ENCODE measurements at regions not wholly inside any gene's neighbourhood (a gene's known extent, or its start where the extent isn't known, plus 50 kb on each side); places are given as distances from the start of the nearest gene placed in this dataset.

DNA sequence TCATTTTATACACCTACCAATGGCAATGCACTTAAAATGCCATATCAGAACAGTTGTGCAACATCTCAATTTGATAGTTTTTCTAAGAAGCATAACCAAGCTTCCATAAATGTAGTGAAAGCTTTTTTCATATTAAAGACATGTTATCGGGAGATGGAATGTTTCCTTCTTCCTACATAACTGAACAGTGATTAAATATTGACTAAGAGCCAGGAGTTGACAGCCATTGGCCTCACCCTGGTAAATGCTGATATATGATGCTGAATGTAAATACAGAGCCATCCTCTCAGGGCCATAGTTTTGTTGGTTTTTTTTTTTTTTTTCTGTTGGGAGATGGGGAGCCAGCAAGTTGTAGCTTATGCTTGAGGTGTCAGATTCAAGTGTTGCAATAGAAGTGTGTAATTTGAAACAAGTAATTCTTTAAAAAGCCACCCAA lies 203.3 kb upstream of the IL12A start:
- H3K4me3 ChIP-seq (ENCODE audit: low read length), result no peak overlapping the region
- ATAC-seq (no peak), DNase-seq (no peak)
- no peaks in the 10 kb centered on the region for H3K36me3 ChIP-seq (ENCODE audit: control insufficient read depth in 2 of 3, insufficient read depth in 3 of 3, low read length in 3 of 3)
- intact Hi-C loops (cut with micrococcal nuclease), result no loop called here
- Mint-ChIP-seq H3K27me3 (peaks cover 9 to 18% (median 10%) of the 10 kb centered on the region in 5 donors), H3K4me3 (no peak overlapping the region), H3K9me3 (no peaks in the 10 kb centered on the region), H3K27ac (no peak overlapping the region), H3K36me3 (no peaks in the 10 kb centered on the region), H3K4me1 (no peaks in the 10 kb centered on the region)
- ChIA-PET CTCF (no interaction called here), POLR2A (no interaction called here)
- no peaks in the 10 kb centered on the region for H3K27me3 ChIP-seq (ENCODE audit: control insufficient read depth in 2 of 2, insufficient read depth in 2 of 2, low read length in 2 of 2)
- no peak overlapping the region for H3K27ac ChIP-seq (ENCODE audit: low read depth, low read length)
- no peaks in the 10 kb centered on the region for H3K4me1 ChIP-seq (ENCODE audit: control insufficient read depth in 2 of 2, insufficient read depth in 2 of 2, low read length in 2 of 2)
- H3K9me3 ChIP-seq (ENCODE audit: control insufficient read depth in 2 of 3, low read length in 3 of 3), result no peaks in the 10 kb centered on the region

DNA sequence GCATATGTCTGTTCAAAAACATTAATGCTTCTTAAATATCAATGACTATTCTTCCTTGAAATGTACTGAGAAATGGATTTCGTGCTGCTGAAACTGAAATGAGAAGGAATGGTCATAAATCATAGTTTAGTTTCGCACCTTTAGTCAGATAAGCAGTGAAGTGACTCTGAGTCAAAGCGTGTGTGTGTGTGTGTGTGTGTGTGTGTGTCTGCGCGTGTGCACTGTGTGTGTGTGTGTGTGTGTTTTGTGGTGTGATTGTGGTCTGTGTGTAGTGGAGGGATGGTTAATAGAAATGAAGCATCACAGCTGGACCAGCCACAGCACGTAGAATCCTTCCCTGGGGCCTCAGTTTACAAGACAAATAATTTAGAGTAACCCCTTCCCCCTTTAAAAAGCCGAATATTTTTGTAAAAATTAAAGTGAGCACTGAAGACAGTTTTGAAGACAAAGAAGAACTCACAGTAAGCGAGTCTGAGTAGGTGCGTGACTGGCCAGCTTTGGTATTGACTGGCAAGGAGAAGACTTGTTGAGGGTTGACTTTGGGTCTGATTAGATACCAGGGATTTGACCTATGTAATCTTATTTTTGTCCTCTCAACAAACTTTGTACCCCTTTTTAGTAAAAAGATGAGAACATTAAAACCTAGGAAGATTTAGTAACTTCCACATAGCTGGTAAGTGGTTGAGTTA lies 202.0 kb upstream of the IL12A start:
- CTCF ChIA-PET, result no interaction called here
- no peak overlapping the region for H3K27ac Mint-ChIP-seq
- Histone ChIP-seq H3K4me1 (ENCODE audit: control insufficient read depth in 2 of 2, insufficient read depth in 2 of 2, low read length in 2 of 2) (no peaks in the 10 kb centered on the region), H3K9me3 (ENCODE audit: control insufficient read depth in 2 of 3, low read length in 3 of 3) (no peaks in the 10 kb centered on the region), H3K27me3 (ENCODE audit: control insufficient read depth in 2 of 2, insufficient read depth in 2 of 2, low read length in 2 of 2) (no peaks in the 10 kb centered on the region), H3K27ac (ENCODE audit: low read depth, low read length) (no peak overlapping the region), H3K4me3 (ENCODE audit: low read length) (no peak overlapping the region), H3K36me3 (ENCODE audit: control insufficient read depth in 2 of 3, insufficient read depth in 3 of 3, low read length in 3 of 3) (no peaks in the 10 kb centered on the region)
- no peaks in the 10 kb centered on the region for H3K4me1 Mint-ChIP-seq
- POLR2A ChIA-PET, result no interaction called here
- no peak overlapping the region for H3K4me3 Mint-ChIP-seq
- H3K9me3 Mint-ChIP-seq, result no peaks in the 10 kb centered on the region
- peaks cover 9 to 17% (median 14%) of the 10 kb centered on the region in 5 donors for H3K27me3 Mint-ChIP-seq
- intact Hi-C loops (cut with micrococcal nuclease), result no loop called here
- DNase-seq (no peak), ATAC-seq (no peak)
- H3K36me3 Mint-ChIP-seq, result no peaks in the 10 kb centered on the region

DNA sequence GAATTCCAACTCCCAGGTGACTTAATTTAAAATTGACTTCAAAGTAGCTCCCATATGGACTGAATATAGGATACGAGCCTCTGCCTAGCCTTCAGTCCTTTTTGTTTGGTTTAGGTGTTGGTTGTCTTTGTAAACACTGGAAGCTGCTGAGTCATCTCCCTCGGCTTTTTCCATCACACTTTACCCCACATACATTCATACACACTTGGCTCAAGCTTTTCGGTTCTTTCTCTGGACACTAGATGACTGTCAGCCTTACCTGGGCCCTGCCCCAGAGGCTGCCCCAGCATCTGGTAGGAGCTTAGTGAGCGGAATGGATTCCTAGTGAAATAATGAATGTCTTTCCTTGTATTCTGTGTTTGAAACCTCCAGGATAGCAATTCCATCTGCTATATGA lies 201.5 kb upstream of the IL12A start:
- Mint-ChIP-seq H3K27ac (no peak overlapping the region), H3K9me3 (no peaks in the 10 kb centered on the region), H3K4me1 (no peaks in the 10 kb centered on the region), H3K36me3 (no peaks in the 10 kb centered on the region), H3K27me3 (peaks cover 9 to 17% (median 11%) of the 10 kb centered on the region in 5 donors), H3K4me3 (no peak overlapping the region)
- intact Hi-C loops (cut with micrococcal nuclease), result no loop called here
- ChIA-PET CTCF (no interaction called here), POLR2A (no interaction called here)
- H3K36me3 ChIP-seq (ENCODE audit: control insufficient read depth in 2 of 3, insufficient read depth in 3 of 3, low read length in 3 of 3), result no peaks in the 10 kb centered on the region
- H3K9me3 ChIP-seq (ENCODE audit: control insufficient read depth in 2 of 3, low read length in 3 of 3), result no peaks in the 10 kb centered on the region
- no peak overlapping the region for H3K4me3 ChIP-seq (ENCODE audit: low read length)
- ATAC-seq, result no peak
- H3K27me3 ChIP-seq (ENCODE audit: control insufficient read depth in 2 of 2, insufficient read depth in 2 of 2, low read length in 2 of 2), result no peaks in the 10 kb centered on the region
- no peak for DNase-seq
- H3K4me1 ChIP-seq (ENCODE audit: control insufficient read depth in 2 of 2, insufficient read depth in 2 of 2, low read length in 2 of 2), result no peaks in the 10 kb centered on the region
- H3K27ac ChIP-seq (ENCODE audit: low read depth, low read length), result no peak overlapping the region

DNA sequence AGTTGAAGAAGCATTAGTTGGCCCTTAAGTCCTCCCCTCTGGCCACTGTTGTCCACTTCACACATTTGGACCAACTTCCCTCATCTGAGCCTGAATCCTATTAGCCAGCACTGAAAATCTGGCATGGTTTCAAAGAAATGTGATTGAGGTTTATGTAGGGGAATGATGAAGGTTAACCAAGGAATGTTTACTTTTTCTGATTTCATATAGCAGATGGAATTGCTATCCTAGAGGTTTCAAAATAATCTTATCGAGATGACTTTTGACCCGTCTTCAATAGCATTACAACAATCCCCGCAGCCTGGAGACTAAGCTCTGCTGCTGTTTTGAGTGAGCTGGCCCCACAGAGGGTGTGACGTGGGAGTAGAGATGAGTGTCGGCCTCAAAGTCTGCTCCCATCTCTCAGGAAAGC lies 200.8 kb upstream of the IL12A start:
- no peaks in the 10 kb centered on the region for H3K4me1 ChIP-seq (ENCODE audit: control insufficient read depth in 2 of 2, insufficient read depth in 2 of 2, low read length in 2 of 2)
- no peaks in the 10 kb centered on the region for H3K4me1 Mint-ChIP-seq
- H3K27ac ChIP-seq (ENCODE audit: low read depth, low read length), result no peak overlapping the region
- peaks cover 9 to 19% (median 11%) of the 10 kb centered on the region in 5 donors for H3K27me3 Mint-ChIP-seq
- H3K36me3 ChIP-seq (ENCODE audit: control insufficient read depth in 2 of 3, insufficient read depth in 3 of 3, low read length in 3 of 3), result no peaks in the 10 kb centered on the region
- no peaks in the 10 kb centered on the region for H3K9me3 ChIP-seq (ENCODE audit: control insufficient read depth in 2 of 3, low read length in 3 of 3)
- DNase-seq, result no peak
- no peak overlapping the region for H3K4me3 ChIP-seq (ENCODE audit: low read length)
- no peak for ATAC-seq
- H3K27me3 ChIP-seq (ENCODE audit: control insufficient read depth in 2 of 2, insufficient read depth in 2 of 2, low read length in 2 of 2), result no peaks in the 10 kb centered on the region
- no peak overlapping the region for H3K27ac Mint-ChIP-seq
- POLR2A ChIA-PET, result no interaction called here
- H3K9me3 Mint-ChIP-seq, result no peaks in the 10 kb centered on the region
- H3K4me3 Mint-ChIP-seq, result no peak overlapping the region
- intact Hi-C loops (cut with micrococcal nuclease), result no loop called here
- CTCF ChIA-PET, result interaction anchor here (0.6 kb wide), 1 partner anchor 856 kb away, joined by 3 read pairs; no protein-coding TSS in a partner anchor
- no peaks in the 10 kb centered on the region for H3K36me3 Mint-ChIP-seq

DNA sequence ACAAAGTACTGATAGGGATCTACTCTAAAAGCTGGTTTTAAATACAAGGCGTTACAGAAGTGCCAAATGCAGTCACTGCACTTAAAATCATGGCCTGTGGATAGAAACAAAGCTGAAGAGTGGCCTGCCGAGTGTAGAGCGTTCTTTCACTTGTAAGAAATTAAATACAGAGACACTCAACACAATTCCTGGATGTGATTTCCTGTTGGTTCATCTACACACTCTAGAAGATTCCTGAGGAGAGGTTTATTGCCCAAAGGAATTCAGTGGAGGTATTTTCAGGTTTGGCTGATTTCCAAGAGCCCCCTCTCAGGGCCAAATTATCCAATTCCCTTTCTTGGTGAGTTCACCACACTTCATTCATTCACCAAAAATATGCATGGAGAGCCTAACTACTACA lies 200.3 kb upstream of the IL12A start:
- POLR2A ChIA-PET, result no interaction called here
- Mint-ChIP-seq H3K4me3 (no peak overlapping the region), H3K27me3 (peaks cover 9 to 24% (median 11%) of the 10 kb centered on the region in 5 donors)

DNA sequence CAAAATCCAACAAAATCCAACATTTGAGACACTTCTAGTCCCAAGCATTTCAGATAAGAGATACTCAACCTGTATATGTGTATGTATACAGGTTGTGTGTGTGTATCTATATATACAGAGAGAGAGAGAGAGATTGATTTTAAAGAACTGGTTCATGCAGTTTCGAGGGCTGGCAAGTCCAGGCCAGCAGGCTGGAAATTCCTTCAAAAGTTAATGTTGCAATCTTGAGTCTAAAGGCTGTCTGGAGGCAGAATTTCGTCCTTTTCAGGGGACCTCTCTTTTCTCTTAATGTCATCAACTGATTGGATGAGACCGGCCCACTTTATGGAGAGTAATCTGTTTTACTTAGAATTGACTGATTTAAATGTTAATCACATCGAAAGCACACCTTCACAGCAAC lies 199.6 kb upstream of the IL12A start:
- ChIA-PET POLR2A (no interaction called here), CTCF (no interaction called here)
- DNase-seq (no peak), ATAC-seq (no peak)
- no peak overlapping the region for H3K4me3 ChIP-seq (ENCODE audit: low read length)
- Mint-ChIP-seq H3K27me3 (peaks cover 8 to 22% (median 10%) of the 10 kb centered on the region in 5 donors), H3K4me1 (no peaks in the 10 kb centered on the region), H3K36me3 (no peaks in the 10 kb centered on the region), H3K27ac (no peak overlapping the region), H3K9me3 (no peaks in the 10 kb centered on the region), H3K4me3 (no peak overlapping the region)
- H3K9me3 ChIP-seq (ENCODE audit: control insufficient read depth in 2 of 3, low read length in 3 of 3), result no peaks in the 10 kb centered on the region
- H3K4me1 ChIP-seq (ENCODE audit: control insufficient read depth in 2 of 2, insufficient read depth in 2 of 2, low read length in 2 of 2), result no peaks in the 10 kb centered on the region
- H3K36me3 ChIP-seq (ENCODE audit: control insufficient read depth in 2 of 3, insufficient read depth in 3 of 3, low read length in 3 of 3), result no peaks in the 10 kb centered on the region
- intact Hi-C loops (cut with micrococcal nuclease), result no loop called here
- no peaks in the 10 kb centered on the region for H3K27me3 ChIP-seq (ENCODE audit: control insufficient read depth in 2 of 2, insufficient read depth in 2 of 2, low read length in 2 of 2)
- no peak overlapping the region for H3K27ac ChIP-seq (ENCODE audit: low read depth, low read length)

More for the DNA sequence above, 200.3 kb upstream of the IL12A start:
- Mint-ChIP-seq H3K36me3 (no peaks in the 10 kb centered on the region), H3K27ac (no peak overlapping the region), H3K4me1 (no peaks in the 10 kb centered on the region), H3K9me3 (no peaks in the 10 kb centered on the region)
- no peak for ATAC-seq
- Histone ChIP-seq H3K9me3 (ENCODE audit: control insufficient read depth in 2 of 3, low read length in 3 of 3) (no peaks in the 10 kb centered on the region), H3K4me3 (ENCODE audit: low read length) (no peak overlapping the region), H3K36me3 (ENCODE audit: control insufficient read depth in 2 of 3, insufficient read depth in 3 of 3, low read length in 3 of 3) (no peaks in the 10 kb centered on the region), H3K4me1 (ENCODE audit: control insufficient read depth in 2 of 2, insufficient read depth in 2 of 2, low read length in 2 of 2) (no peaks in the 10 kb centered on the region), H3K27ac (ENCODE audit: low read depth, low read length) (no peak overlapping the region), H3K27me3 (ENCODE audit: control insufficient read depth in 2 of 2, insufficient read depth in 2 of 2, low read length in 2 of 2) (no peaks in the 10 kb centered on the region)
- CTCF ChIA-PET, result interaction anchor here (0.6 kb wide), 1 partner anchor 856 kb away, joined by 3 read pairs; no protein-coding TSS in a partner anchor
- intact Hi-C loops (cut with micrococcal nuclease), result no loop called here
- no peak for DNase-seq
